ENCODE measurements at regions not wholly inside any gene's neighbourhood (a gene's known extent, or its start where the extent isn't known, plus 50 kb on each side); places are given as distances from the start of the nearest gene placed in this dataset.

DNA sequence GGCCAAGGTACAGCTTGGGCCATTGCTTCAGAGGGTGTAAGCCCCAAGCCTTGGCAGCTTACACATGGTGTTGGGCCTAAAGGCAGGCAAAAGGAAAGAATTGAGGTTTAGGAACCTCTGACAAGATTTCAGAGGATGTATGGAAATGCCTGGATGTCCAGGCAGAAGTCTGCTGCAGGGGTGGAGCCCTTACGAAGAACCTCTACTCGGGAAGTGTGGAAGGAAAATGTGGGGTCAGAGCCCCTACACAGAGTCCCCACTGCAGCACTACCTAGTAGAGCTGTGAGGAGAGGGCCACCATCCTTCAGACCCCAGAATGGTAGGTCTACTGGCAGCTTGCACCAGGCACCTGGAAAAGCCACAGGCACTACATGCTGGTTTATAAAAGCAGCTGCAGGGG, 124.2 kb downstream of the RPIA start:
- H3K79me2 ChIP-seq, result no peaks in the 10 kb centered on the region
- H3K9me3 ChIP-seq (ENCODE audit: low read depth), result no peaks in the 10 kb centered on the region
- no peaks in the 10 kb centered on the region for H3K27me3 ChIP-seq
- 79% methylated on average over 2 of the region's 2 CpGs for WGBS (ENCODE audit: low lambda C conversion rate, missing lambda C conversion rate)
- DNase-seq (ENCODE audit: low spot score), result no peak
- H3K4me2 ChIP-seq, result no peak overlapping the region
- H3K4me1 ChIP-seq (ENCODE audit: insufficient read depth), result no peaks in the 10 kb centered on the region
- no peaks in the 10 kb centered on the region for H4K20me1 ChIP-seq (ENCODE audit: insufficient read depth, poor library complexity, severe bottlenecking)
- no peak overlapping the region for H3K27ac ChIP-seq
- no peak overlapping the region for H2AFZ ChIP-seq
- no peak for TF ChIP-seq CTCF (IDR thresholded peaks at IDR 0.05; ENCODE audit: poor library complexity)
- TF ChIP-seq EZH2phosphoT487 (IDR thresholded peaks at IDR 0.05; ENCODE audit: low read depth, severe bottlenecking, unreplicated experiment), result no peak
- TF ChIP-seq EZH2 (IDR thresholded peaks at IDR 0.05; ENCODE audit: borderline replicate concordance), result no peak
- no peaks in the 10 kb centered on the region for H3K36me3 ChIP-seq (replicated peaks; ENCODE audit: insufficient read depth, low read depth)
- no peaks in the 10 kb centered on the region for H3K9me2 ChIP-seq (replicated peaks; ENCODE audit: insufficient read depth)
- H3K4me3 ChIP-seq, result no peak overlapping the region

- no peak overlapping the region for H3K4me3 ChIP-seq
- H3K4me1 ChIP-seq (ENCODE audit: insufficient read depth), result no peaks in the 10 kb centered on the region
- no peaks in the 10 kb centered on the region for H3K27me3 ChIP-seq
- H3K4me2 ChIP-seq, result no peak overlapping the region
- H3K9me2 ChIP-seq (replicated peaks; ENCODE audit: insufficient read depth), result no peaks in the 10 kb centered on the region
- H3K79me2 ChIP-seq, result no peaks in the 10 kb centered on the region
- H3K9me3 ChIP-seq (ENCODE audit: low read depth), result no peaks in the 10 kb centered on the region
- no peak for TF ChIP-seq EZH2phosphoT487 (IDR thresholded peaks at IDR 0.05; ENCODE audit: low read depth, severe bottlenecking, unreplicated experiment)
- TF ChIP-seq EZH2 (IDR thresholded peaks at IDR 0.05; ENCODE audit: borderline replicate concordance), result no peak
- no peak for TF ChIP-seq CTCF (IDR thresholded peaks at IDR 0.05; ENCODE audit: poor library complexity)
- WGBS (ENCODE audit: low lambda C conversion rate, missing lambda C conversion rate), result 88% methylated on average over 1 of the region's 1 CpG
- H3K36me3 ChIP-seq (replicated peaks; ENCODE audit: insufficient read depth, low read depth), result no peaks in the 10 kb centered on the region
- no peak overlapping the region for H3K27ac ChIP-seq
- no peak for DNase-seq (ENCODE audit: low spot score)
- no peaks in the 10 kb centered on the region for H4K20me1 ChIP-seq (ENCODE audit: insufficient read depth, poor library complexity, severe bottlenecking)
- H2AFZ ChIP-seq, result no peak overlapping the region
Observed at GRCh38 chr2:88818381-88818780, 126.9 kb downstream of the RPIA start.

DNA sequence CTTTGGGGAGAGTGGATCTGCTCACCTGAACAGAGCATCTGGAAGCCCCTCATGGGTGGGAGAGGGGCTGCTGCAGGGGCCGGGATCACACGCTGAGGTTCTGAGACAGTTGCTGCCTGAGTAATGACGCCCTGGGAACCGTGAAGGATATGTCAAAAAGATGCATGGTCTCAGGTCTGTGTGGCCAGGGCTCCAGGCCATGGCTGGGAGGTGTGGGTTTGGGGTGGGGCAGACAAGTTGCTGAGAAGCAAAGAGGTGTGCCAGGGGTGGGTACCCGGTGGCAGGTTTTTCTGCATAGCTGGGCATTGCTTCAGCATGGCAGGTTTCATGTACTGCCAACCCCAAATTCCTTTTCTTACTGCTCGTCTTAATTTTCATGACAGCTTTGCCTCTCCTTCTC, 133.5 kb downstream of the RPIA start:
- H3K9me3 ChIP-seq (ENCODE audit: low read depth), result no peaks in the 10 kb centered on the region
- 71% methylated on average over 6 of the region's 6 CpGs for WGBS (ENCODE audit: low lambda C conversion rate, missing lambda C conversion rate)
- no peak overlapping the region for H3K4me2 ChIP-seq
- H3K4me1 ChIP-seq (ENCODE audit: insufficient read depth), result no peaks in the 10 kb centered on the region
- no peak overlapping the region for H3K4me3 ChIP-seq
- H4K20me1 ChIP-seq (ENCODE audit: insufficient read depth, poor library complexity, severe bottlenecking), result no peaks in the 10 kb centered on the region
- no peak overlapping the region for H2AFZ ChIP-seq
- H3K36me3 ChIP-seq (replicated peaks; ENCODE audit: insufficient read depth, low read depth), result no peaks in the 10 kb centered on the region
- H3K27me3 ChIP-seq, result no peaks in the 10 kb centered on the region
- no peaks in the 10 kb centered on the region for H3K9me2 ChIP-seq (replicated peaks; ENCODE audit: insufficient read depth)
- TF ChIP-seq EZH2phosphoT487 (IDR thresholded peaks at IDR 0.05; ENCODE audit: low read depth, severe bottlenecking, unreplicated experiment), result no peak
- no peak for TF ChIP-seq EZH2 (IDR thresholded peaks at IDR 0.05; ENCODE audit: borderline replicate concordance)
- no peak for TF ChIP-seq CTCF (IDR thresholded peaks at IDR 0.05; ENCODE audit: poor library complexity)
- no peak overlapping the region for H3K27ac ChIP-seq
- DNase-seq (ENCODE audit: low spot score), result no peak
- H3K79me2 ChIP-seq, result no peaks in the 10 kb centered on the region

DNA sequence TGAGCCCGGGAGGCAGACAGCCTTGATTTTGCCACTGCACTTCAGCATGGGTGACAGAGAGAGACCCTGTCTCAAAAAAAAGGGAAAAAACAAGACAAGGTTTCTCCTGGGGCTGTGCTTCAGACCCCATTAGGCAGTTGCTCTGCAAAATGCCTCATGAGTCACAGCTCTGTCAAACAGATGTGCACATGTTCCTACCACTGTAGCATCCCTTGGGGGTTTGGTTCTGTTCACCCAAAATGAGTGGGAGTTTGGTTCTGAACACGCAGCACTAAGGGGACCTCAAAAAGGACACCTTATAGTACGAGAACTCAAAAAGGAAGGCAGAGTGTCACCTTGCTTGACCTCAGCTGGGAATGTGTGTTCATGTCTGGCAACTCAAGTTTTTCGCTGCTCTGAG, 134.9 kb downstream of the RPIA start:
- Histone ChIP-seq H3K4me3 (no peak overlapping the region), H4K20me1 (ENCODE audit: insufficient read depth, poor library complexity, severe bottlenecking) (no peaks in the 10 kb centered on the region), H2AFZ (no peak overlapping the region), H3K4me1 (ENCODE audit: insufficient read depth) (no peaks in the 10 kb centered on the region), H3K36me3 (replicated peaks; ENCODE audit: insufficient read depth, low read depth) (no peaks in the 10 kb centered on the region), H3K4me2 (no peak overlapping the region), H3K27ac (no peak overlapping the region), H3K79me2 (no peaks in the 10 kb centered on the region), H3K9me3 (ENCODE audit: low read depth) (peaks cover 6% of the 10 kb centered on the region), H3K9me2 (replicated peaks; ENCODE audit: insufficient read depth) (no peaks in the 10 kb centered on the region), H3K27me3 (no peaks in the 10 kb centered on the region)
- whole genome bisulfite sequencing (ENCODE audit: low lambda C conversion rate, missing lambda C conversion rate), result 46% methylated on average over 4 of the region's 4 CpGs
- no peak for TF ChIP-seq CTCF (IDR thresholded peaks at IDR 0.05; ENCODE audit: poor library complexity)
- TF ChIP-seq EZH2phosphoT487 (IDR thresholded peaks at IDR 0.05; ENCODE audit: low read depth, severe bottlenecking, unreplicated experiment), result no peak
- TF ChIP-seq EZH2 (IDR thresholded peaks at IDR 0.05; ENCODE audit: borderline replicate concordance), result no peak
- DNase-seq (ENCODE audit: low spot score), result no peak

Measured in hepatocyte (in vitro differentiated cells).